ENCODE measurements at regions not wholly inside any gene's neighbourhood (a gene's known extent, or its start where the extent isn't known, plus 50 kb on each side); places are given as distances from the start of the nearest gene placed in this dataset.
A peak's percentile ranks its signal among the peaks of the same experiment; 100 is the strongest.

DNA sequence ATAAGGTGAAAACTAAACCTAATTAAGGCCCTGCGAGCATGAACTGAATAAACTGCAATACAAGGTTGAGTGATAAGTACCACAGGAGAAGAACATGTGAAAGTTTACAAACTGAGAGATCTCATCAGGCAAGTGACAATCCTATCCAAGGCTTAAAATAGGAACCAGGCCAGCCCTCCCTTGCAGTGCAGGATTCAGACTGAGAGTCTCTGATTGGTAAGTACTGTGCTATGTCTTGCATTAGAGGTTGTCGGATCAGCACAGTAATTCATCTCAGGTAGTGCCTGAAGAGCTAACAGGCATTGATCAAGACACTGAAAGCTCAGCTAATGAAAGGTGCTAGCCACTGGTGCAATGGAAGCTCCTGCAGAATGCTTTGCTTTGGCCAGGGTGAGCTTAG lies 801.7 kb upstream of the ID2 start:
- H3K27me3 Mint-ChIP-seq = peaks cover 10 to 17% of the 10 kb centered on the region in 2 donors
- H3K9me3 Mint-ChIP-seq = no peaks in the 10 kb centered on the region
- no peaks in the 10 kb centered on the region for H3K36me3 Mint-ChIP-seq (ENCODE audit: insufficient read depth)
- H3K4me3 Mint-ChIP-seq = no peak overlapping the region
- DNase-seq (no peak), ATAC-seq (replicated peaks) (no peak)
- H3K4me1 Mint-ChIP-seq (ENCODE audit: low read depth in 2 of 2) = no peaks in the 10 kb centered on the region
- H3K27ac Mint-ChIP-seq = no peak overlapping the region

DNA sequence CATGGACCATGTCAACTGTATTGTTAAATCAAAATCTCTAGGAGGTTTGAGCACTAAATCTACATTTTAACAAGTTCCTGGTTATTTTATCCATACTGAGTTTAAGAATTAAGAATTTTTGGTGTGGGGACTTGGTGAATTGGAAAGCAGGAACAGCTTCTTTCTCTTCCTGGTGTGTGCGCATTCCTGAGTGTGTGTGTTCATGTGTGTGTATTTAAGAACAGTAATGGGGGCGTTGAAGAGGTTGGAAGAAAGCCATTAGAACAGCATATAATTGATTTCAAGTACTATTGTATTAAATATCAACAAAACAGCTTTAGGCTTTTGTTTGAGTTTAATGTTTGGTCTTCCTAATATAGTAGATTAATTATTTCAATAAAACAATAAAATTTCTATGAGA lies 801.3 kb upstream of the ID2 start:
- DNase-seq (no peak), ATAC-seq (replicated peaks) (no peak)
- Mint-ChIP-seq H3K27ac (no peak overlapping the region), H3K36me3 (ENCODE audit: insufficient read depth) (no peaks in the 10 kb centered on the region), H3K4me1 (ENCODE audit: low read depth in 2 of 2) (no peaks in the 10 kb centered on the region), H3K9me3 (no peaks in the 10 kb centered on the region), H3K27me3 (peaks cover 10 to 17% of the 10 kb centered on the region in 2 donors), H3K4me3 (no peak overlapping the region)

DNA sequence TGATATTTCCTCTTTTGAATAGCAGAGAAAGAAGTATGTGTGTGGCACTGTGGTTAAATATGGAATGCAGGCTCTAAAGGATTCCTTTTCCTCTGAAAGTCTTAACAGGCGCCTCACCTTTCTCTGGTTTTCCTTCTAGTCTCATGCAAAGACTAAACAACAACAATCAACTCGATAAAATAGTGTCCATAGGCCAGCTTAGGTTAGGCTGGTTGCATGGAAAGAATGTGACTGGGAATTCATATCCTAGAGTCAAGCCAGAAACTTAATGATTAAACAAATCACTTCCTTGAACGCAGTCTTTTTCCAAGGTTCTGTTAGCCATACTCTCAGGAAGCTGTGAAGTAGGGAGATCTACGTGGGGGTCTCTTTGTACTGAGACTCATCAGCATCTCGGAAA lies 800.8 kb upstream of the ID2 start:
- H3K9me3 Mint-ChIP-seq = no peaks in the 10 kb centered on the region
- no peak overlapping the region for H3K4me3 Mint-ChIP-seq
- no peaks in the 10 kb centered on the region for H3K36me3 Mint-ChIP-seq (ENCODE audit: insufficient read depth)
- H3K27ac Mint-ChIP-seq = no peak overlapping the region
- H3K27me3 Mint-ChIP-seq = peaks cover 10 to 13% of the 10 kb centered on the region in 2 donors
- DNase-seq (no peak), ATAC-seq (replicated peaks) (no peak)
- H3K4me1 Mint-ChIP-seq (ENCODE audit: low read depth in 2 of 2) = no peaks in the 10 kb centered on the region

DNA sequence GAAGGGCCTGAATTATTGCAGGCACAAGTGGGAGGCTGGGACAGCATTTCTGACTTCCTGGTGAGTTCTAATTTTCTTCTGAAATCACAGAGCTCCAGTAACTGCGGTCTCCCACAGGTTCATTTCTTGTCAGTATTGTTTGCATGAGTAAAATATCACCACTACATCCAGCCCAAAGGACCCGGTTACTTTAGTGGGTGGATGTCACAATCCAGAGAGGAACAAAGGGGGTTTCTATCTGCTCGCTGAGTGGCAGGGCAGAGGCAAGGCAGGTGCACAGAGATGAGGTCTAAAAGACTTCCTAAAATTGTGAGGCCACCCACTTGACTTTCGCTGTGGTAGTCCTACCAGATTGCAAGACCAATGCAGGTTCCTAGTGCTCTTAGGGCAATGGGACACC lies 800.4 kb upstream of the ID2 start:
- no peaks in the 10 kb centered on the region for H3K9me3 Mint-ChIP-seq
- no peak for ATAC-seq (replicated peaks)
- DNase-seq = no peak

DNA sequence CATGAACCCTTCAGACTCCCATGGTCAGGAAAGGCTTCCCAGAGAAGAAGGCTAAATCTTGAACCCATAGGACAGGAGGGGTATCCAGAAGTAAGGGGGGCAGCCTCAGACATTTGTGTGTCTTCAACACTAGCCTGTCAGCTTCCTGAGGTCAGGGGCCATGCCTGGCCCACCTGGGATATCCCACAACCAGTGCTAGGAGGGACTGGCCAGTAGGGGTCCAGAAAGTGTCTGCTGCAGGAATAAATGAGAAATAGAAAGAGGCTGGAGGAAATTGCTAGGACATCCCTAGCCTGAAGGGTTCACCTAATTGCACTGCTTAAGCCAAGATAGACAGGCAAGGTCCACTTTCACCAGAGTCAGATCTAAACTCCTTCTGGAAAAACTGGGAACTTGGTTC lies 799.6 kb upstream of the ID2 start:
- Mint-ChIP-seq H3K4me3 (no peak overlapping the region), H3K9me3 (no peaks in the 10 kb centered on the region), H3K36me3 (ENCODE audit: insufficient read depth) (no peaks in the 10 kb centered on the region), H3K4me1 (ENCODE audit: low read depth in 2 of 2) (no peaks in the 10 kb centered on the region), H3K27ac (peak overlapping the region in 1 of 2 donors; percentile 38), H3K27me3 (peaks cover 0 to under 1% of the 10 kb centered on the region in 2 donors)
- DNase-seq (no peak), ATAC-seq (replicated peaks) (no peak)

More for the DNA sequence above, 800.4 kb upstream of the ID2 start:
- peaks cover 8 to 9% of the 10 kb centered on the region in 2 donors for H3K27me3 Mint-ChIP-seq
- no peak overlapping the region for H3K4me3 Mint-ChIP-seq
- H3K27ac Mint-ChIP-seq = no peak overlapping the region
- no peaks in the 10 kb centered on the region for H3K36me3 Mint-ChIP-seq (ENCODE audit: insufficient read depth)
- no peaks in the 10 kb centered on the region for H3K4me1 Mint-ChIP-seq (ENCODE audit: low read depth in 2 of 2)

DNA sequence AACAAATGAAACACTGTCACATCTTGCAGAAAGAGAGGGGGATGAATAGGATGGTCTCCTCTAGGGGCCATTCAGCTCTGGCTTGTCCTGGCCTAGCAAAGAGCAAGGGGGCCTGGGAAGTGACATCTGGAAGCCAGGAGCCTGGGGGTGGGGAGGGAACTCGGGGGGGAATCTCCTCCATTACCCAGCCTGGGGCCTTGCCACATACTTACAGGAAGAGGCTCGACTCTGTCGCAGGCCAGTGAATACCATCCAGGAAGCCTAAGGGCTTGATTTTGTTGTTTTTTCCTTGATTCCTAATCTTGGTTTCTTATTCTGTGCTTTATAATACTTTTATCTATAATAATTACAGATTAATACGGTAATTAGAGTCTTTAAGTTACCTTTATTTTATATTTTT lies 797.5 kb upstream of the ID2 start:
- ATAC-seq (replicated peaks) (no peak), DNase-seq (no peak)
- H3K27ac Mint-ChIP-seq = no peak overlapping the region
- no peaks in the 10 kb centered on the region for H3K27me3 Mint-ChIP-seq
- H3K4me1 Mint-ChIP-seq (ENCODE audit: low read depth in 2 of 2) = no peaks in the 10 kb centered on the region
- no peaks in the 10 kb centered on the region for H3K9me3 Mint-ChIP-seq
- no peak overlapping the region for H3K4me3 Mint-ChIP-seq
- no peaks in the 10 kb centered on the region for H3K36me3 Mint-ChIP-seq (ENCODE audit: insufficient read depth)

DNA sequence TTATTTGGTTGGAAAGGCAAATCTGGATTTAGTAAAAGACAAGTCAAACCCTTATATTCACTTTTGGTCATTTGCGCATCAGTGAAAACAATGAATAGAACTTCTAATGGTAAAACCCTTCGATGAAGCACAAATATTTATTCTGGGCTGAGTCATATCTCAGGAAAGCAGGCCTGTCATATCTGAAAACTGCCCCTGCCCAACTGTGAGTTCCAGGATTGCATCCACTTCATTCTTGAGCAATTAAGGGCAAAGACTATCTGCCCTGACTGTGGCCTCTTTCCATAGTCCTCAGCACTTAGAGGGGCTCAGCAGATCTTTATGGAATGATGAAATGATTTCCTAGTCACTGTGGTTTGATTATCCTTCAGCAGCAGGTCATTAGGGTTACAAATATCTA lies 795.2 kb upstream of the ID2 start:
- no peaks in the 10 kb centered on the region for H3K4me1 Mint-ChIP-seq (ENCODE audit: low read depth in 2 of 2)
- no peak for ATAC-seq (replicated peaks)
- H3K9me3 Mint-ChIP-seq = no peaks in the 10 kb centered on the region
- no peak for DNase-seq
- H3K27ac Mint-ChIP-seq = no peak overlapping the region
- H3K27me3 Mint-ChIP-seq = no peaks in the 10 kb centered on the region
- H3K36me3 Mint-ChIP-seq (ENCODE audit: insufficient read depth) = no peaks in the 10 kb centered on the region
- H3K4me3 Mint-ChIP-seq = no peak overlapping the region

DNA sequence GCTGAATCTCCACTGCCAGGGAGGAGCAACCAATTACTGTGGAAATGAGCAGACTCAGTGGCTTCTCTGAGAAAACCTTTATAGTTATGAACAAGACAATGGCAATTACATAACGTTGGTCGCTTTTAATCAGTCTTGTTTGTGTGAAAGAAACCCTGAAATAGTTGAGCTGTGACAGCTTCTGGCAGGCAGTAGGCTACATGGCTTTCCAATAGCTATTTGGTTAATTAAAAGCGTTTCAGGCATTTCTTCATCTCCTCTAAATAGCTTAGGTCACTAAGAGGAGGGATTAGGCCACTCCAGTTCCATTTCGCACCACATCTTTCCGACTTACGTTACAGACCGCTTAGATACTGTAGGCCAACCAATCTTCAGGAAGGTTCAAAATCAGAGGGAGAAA lies 794.4 kb upstream of the ID2 start:
- Mint-ChIP-seq H3K27ac (no peak overlapping the region), H3K9me3 (no peaks in the 10 kb centered on the region), H3K4me1 (ENCODE audit: low read depth in 2 of 2) (no peaks in the 10 kb centered on the region), H3K4me3 (no peak overlapping the region), H3K27me3 (no peaks in the 10 kb centered on the region), H3K36me3 (ENCODE audit: insufficient read depth) (no peaks in the 10 kb centered on the region)
- no peak for DNase-seq
- no peak for ATAC-seq (replicated peaks)

DNA sequence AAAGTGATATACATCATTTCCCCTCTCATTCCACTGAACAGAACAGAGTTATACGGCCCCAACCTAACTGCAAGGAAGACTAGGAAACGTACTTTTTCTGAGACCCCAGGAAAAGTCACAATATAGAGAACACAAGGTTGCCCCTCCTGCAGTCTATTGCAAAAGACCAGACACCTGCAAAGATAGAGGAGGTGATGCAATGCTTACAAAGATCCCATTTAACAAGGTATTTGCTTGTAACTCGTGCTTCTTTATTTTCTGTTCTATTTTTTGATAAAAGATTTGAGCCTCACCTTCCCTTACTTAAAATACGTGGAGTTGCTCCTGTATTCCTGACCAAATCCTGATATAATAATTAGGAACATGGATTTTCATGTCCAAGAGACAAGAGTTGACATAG lies 793.0 kb upstream of the ID2 start:
- no peak for ATAC-seq (replicated peaks)
- no peaks in the 10 kb centered on the region for H3K27me3 Mint-ChIP-seq
- no peaks in the 10 kb centered on the region for H3K36me3 Mint-ChIP-seq (ENCODE audit: insufficient read depth)
- H3K27ac Mint-ChIP-seq = no peak overlapping the region
- no peak overlapping the region for H3K4me3 Mint-ChIP-seq
- no peak for DNase-seq
- H3K9me3 Mint-ChIP-seq = no peaks in the 10 kb centered on the region
- H3K4me1 Mint-ChIP-seq (ENCODE audit: low read depth in 2 of 2) = no peaks in the 10 kb centered on the region

DNA sequence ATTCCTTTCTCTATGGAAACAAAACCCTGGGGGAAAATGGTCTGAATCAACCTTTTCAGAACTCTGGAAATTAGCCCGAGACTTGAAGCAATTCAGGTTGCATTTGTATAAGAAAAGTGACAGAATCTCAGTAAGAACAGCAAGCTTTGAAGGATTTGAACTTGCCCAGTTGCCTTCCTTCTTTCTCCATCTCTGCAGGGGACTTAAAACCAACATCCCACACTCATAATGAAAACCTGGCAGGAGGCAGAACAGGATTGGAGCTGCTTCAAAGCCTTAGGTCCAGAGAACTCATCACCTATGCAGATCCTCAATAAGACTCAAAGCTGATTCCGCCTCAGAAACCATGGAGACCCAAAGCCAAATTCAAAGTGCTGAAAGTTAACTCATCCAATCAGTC lies 790.5 kb upstream of the ID2 start:
- H3K9me3 Mint-ChIP-seq = no peaks in the 10 kb centered on the region
- ATAC-seq (replicated peaks) (no peak), DNase-seq (no peak)
- H3K27me3 Mint-ChIP-seq = no peaks in the 10 kb centered on the region
- H3K4me1 Mint-ChIP-seq (ENCODE audit: low read depth in 2 of 2) = no peaks in the 10 kb centered on the region
- no peaks in the 10 kb centered on the region for H3K36me3 Mint-ChIP-seq (ENCODE audit: insufficient read depth)
- no peak overlapping the region for H3K4me3 Mint-ChIP-seq
- H3K27ac Mint-ChIP-seq = no peak overlapping the region

DNA sequence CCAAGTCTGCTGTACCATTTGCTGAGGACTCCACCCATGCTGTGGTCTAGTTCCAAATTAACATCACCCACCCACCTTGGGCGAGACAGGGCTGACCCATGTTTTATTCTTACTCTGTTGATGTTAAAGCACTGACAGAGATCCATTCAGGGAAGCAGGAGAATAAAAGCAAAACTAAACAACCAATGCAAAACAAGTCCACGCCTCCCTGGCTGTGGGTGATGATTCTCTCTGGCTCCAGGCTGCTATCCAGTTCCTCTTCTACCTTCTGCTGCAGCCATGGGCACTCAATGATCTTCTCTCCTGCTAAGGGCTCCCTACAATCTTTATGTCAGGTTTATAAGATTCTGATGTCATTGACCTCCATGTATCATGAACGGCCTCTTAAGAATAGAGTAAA lies 786.6 kb upstream of the ID2 start:
- H3K27ac Mint-ChIP-seq = no peak overlapping the region
- no peaks in the 10 kb centered on the region for H3K9me3 Mint-ChIP-seq
- ATAC-seq (replicated peaks) (no peak), DNase-seq (no peak)
- H3K27me3 Mint-ChIP-seq = no peaks in the 10 kb centered on the region
- H3K36me3 Mint-ChIP-seq (ENCODE audit: insufficient read depth) = no peaks in the 10 kb centered on the region
- H3K4me3 Mint-ChIP-seq = no peak overlapping the region
- H3K4me1 Mint-ChIP-seq (ENCODE audit: low read depth in 2 of 2) = no peaks in the 10 kb centered on the region

DNA sequence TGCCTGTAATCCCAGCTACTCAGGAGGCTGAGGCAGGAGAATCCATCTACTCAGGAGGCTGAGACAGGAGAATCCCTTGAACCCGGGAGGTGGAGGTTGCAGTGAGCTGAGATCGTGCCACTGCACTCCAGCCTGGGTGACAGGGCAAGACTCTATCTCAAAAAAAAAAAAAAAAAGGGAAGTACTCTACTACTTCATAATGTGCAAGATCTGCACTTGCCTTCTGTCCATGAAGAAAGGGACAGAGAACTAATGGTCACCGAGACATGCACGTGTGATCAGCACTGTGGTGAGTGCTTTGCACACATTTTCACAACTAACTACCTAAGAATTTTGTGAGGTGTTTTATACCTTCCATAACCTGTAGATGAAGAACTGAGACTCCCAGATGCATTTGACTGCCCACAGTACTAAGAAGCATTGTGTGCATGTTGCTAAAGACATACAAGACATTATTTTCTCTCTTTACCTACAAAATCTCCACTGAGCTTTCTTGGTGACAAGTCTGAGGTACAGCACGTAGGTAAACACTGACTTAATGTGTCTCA lies 784.8 kb upstream of the ID2 start:
- no peaks in the 10 kb centered on the region for H3K9me3 Mint-ChIP-seq
- H3K27ac Mint-ChIP-seq = no peak overlapping the region
- ATAC-seq (replicated peaks) (no peak), DNase-seq (no peak)
- H3K27me3 Mint-ChIP-seq = no peaks in the 10 kb centered on the region
- no peak overlapping the region for H3K4me3 Mint-ChIP-seq
- H3K4me1 Mint-ChIP-seq (ENCODE audit: low read depth in 2 of 2) = no peaks in the 10 kb centered on the region
- no peaks in the 10 kb centered on the region for H3K36me3 Mint-ChIP-seq (ENCODE audit: insufficient read depth)

DNA sequence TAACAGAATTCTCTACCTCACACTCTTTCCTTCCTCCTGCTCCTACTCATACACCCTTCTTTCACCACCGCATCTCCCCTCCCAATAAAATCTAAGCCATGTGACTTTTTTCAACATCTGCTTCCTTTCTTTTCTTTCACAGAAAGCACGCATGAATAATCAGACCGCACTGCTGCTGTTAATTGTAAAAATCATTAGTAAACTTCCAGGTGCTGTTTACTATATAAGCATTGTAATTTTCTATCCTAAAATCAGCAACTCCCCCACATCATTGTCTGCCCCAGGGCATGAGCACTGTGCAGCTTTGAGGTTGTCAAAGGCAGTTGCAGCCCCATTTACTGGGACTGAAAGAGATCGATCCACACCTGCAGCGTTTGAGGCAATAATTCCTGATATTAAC lies 782.6 kb upstream of the ID2 start:
- Mint-ChIP-seq H3K9me3 (no peaks in the 10 kb centered on the region), H3K4me1 (ENCODE audit: low read depth in 2 of 2) (peaks cover 0 to 2% of the 10 kb centered on the region in 2 donors), H3K36me3 (ENCODE audit: insufficient read depth) (no peaks in the 10 kb centered on the region), H3K4me3 (no peak overlapping the region), H3K27me3 (peaks cover 8 to 15% of the 10 kb centered on the region in 2 donors), H3K27ac (no peak overlapping the region)
- DNase-seq (no peak), ATAC-seq (replicated peaks) (no peak)

DNA sequence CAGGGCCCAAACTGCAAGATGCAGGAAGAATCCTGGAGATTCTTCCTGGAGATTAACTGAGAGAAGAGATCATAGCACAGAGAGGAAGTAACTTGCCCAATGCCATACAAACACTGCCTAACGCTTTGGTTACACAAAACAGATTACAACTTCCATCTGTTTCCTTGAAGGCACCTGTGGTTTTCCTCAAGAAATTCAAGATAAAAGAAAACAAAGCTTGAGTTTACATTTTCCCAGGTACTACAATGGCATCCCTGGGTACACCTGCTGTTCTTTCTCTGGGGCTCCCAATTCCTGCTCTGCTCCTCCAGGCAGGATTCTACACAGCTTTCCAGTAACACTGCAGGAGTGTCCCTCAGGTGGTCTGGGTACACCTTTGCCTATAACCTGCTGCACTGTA lies 781.9 kb upstream of the ID2 start:
- Mint-ChIP-seq H3K27ac (no peak overlapping the region), H3K4me3 (no peak overlapping the region), H3K9me3 (no peaks in the 10 kb centered on the region), H3K27me3 (peaks cover 12 to 21% of the 10 kb centered on the region in 2 donors), H3K4me1 (ENCODE audit: low read depth in 2 of 2) (peaks cover 0 to 2% of the 10 kb centered on the region in 2 donors), H3K36me3 (ENCODE audit: insufficient read depth) (no peaks in the 10 kb centered on the region)
- DNase-seq = no peak
- no peak for ATAC-seq (replicated peaks)

DNA sequence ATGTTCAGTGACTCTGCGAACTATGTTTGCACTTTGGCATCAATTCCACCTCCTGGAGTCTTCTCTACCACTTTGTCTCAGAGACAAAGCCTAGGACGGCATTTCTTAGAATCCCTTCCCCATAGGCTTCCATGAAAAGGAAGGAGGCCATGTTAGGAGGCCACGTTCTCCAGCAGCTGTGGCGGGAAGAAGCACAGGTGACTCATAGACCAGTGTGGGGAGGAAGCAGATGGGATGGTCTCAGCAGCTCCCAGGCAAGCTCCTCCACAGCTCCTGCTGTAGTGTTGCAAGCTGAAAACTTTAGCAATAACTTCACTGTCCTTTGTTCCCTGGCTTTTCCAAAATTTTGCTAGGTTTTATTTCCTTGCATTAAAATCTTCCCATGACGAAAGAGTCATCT lies 781.3 kb upstream of the ID2 start:
- DNase-seq (no peak), ATAC-seq (replicated peaks) (no peak)
- peaks cover 12 to 21% of the 10 kb centered on the region in 2 donors for H3K27me3 Mint-ChIP-seq
- peaks cover 0 to 2% of the 10 kb centered on the region in 2 donors for H3K4me1 Mint-ChIP-seq (ENCODE audit: low read depth in 2 of 2)
- no peak overlapping the region for H3K4me3 Mint-ChIP-seq
- H3K36me3 Mint-ChIP-seq (ENCODE audit: insufficient read depth) = no peaks in the 10 kb centered on the region
- no peak overlapping the region for H3K27ac Mint-ChIP-seq
- H3K9me3 Mint-ChIP-seq = no peaks in the 10 kb centered on the region
